PC-3 (cell line): ENCODE measurements at regions not wholly inside any gene's neighbourhood (a gene's known extent, or its start where the extent isn't known, plus 50 kb on each side); places are given as distances from the start of the nearest gene placed in this dataset.

Experiments used
- ATAC-seq: fragments of 200-7000 bp; cut with Tn5 transposase; 2 replicates; pipeline ENCODE4 v1.9.1; 2020; ENCODE audit warnings: mild to moderate bottlenecking, moderate library complexity
- BruUV-seq: library from RNA; stranded (reverse); fragments of 400-500 nt; replicated peaks from 2 replicates; lab custom pipeline; 2021; lab: Mats Ljungman, UMichigan
- CTCF ChIA-PET: fragments of 300-600 bp; sonication (Branson Sonifier 250); formaldehyde crosslinking; loops from one replicate; lab custom pipeline; 2022; ENCODE audit warnings: antibody characterized with exemption; lab: Charles Lee
- POLR2A ChIA-PET: fragments of 300-600 bp; sonication (Branson Sonifier 250); formaldehyde crosslinking; loops from one replicate; lab custom pipeline; 2022; ENCODE audit warnings: antibody characterized with exemption; ENCODE audit not compliant: unreplicated experiment; lab: Charles Lee
- DNase-seq: peaks from one replicate; pipeline ENCODE4 v3.0.0-alpha.2; 2015
- H2AFZ ChIP-seq: fragments of 300-600 bp; sonication (generic); 2 replicates; pipeline ENCODE4 v1.6.0; 2016; ENCODE audit warnings: antibody characterized with exemption, low read length
- H3F3A ChIP-seq: fragments of 300-600 bp; sonication (generic); one replicate; pipeline ENCODE4 v1.6.0; 2017; ENCODE audit warnings: antibody characterized with exemption, low read length, control low read depth, mild to moderate bottlenecking; ENCODE audit not compliant: unreplicated experiment
- H3K27ac ChIP-seq: fragments of 300-600 bp; sonication (generic); 2 replicates; pipeline ENCODE4 v1.5.1; 2016; ENCODE audit warnings: mild to moderate bottlenecking, low read length
- H3K27me3 ChIP-seq: fragments of 300-600 bp; sonication (generic); 2 replicates; pipeline ENCODE4 v1.6.1; 2016; ENCODE audit warnings: low read length, mixed read lengths
- H3K36me3 ChIP-seq: fragments of 300-600 bp; sonication (generic); 2 replicates; pipeline ENCODE4 v1.6.1; 2016; ENCODE audit warnings: low read depth, mixed run types, low read length, mixed read lengths
- H3K4me1 ChIP-seq: fragments of 300-600 bp; sonication (generic); 2 replicates; pipeline ENCODE4 v1.5.1; 2016; ENCODE audit warnings: low read length; ENCODE audit not compliant: insufficient read depth
- H3K4me2 ChIP-seq: fragments of 300-600 bp; sonication (generic); 2 replicates; pipeline ENCODE4 v1.6.0; 2016; ENCODE audit warnings: low read length
- H3K4me3 ChIP-seq: fragments of 300-600 bp; sonication (generic); 2 replicates; pipeline ENCODE4 v1.5.1; 2016; ENCODE audit warnings: mild to moderate bottlenecking, low read length, mixed read lengths
- H3K79me2 ChIP-seq: fragments of 300-600 bp; sonication (generic); 2 replicates; pipeline ENCODE4 v1.6.1; 2017; ENCODE audit warnings: low read length, mixed read lengths
- H3K9ac ChIP-seq: fragments of 300-600 bp; sonication (generic); 2 replicates; pipeline ENCODE4 v1.6.0; 2016; ENCODE audit warnings: mild to moderate bottlenecking, low read length
- H3K9me2 ChIP-seq: fragments of 300-600 bp; sonication (generic); replicated peaks from 2 replicates; pipeline ENCODE4 v1.6.1; 2016; ENCODE audit warnings: mixed run types, low read length, mixed read lengths
- H3K9me3 ChIP-seq: fragments of 300-600 bp; sonication (generic); 2 replicates; pipeline ENCODE4 v1.6.1; 2016; ENCODE audit warnings: low read length, mixed read lengths
- H4K20me1 ChIP-seq: fragments of 300-600 bp; sonication (generic); 2 replicates; pipeline ENCODE4 v1.6.1; 2016; ENCODE audit warnings: low read length, mixed read lengths
- EZH2 ChIP-seq: fragments of 300-600 bp; sonication (generic); IDR thresholded peaks from one replicate; pipeline ENCODE4 v1.6.1; 2017; ENCODE audit warnings: antibody characterized with exemption, mild to moderate bottlenecking, low read length; ENCODE audit not compliant: unreplicated experiment
- EZH2phosphoT487 ChIP-seq: fragments of 300-600 bp; sonication (generic); IDR thresholded peaks from 2 replicates; pipeline ENCODE4 v1.6.1; 2018; ENCODE audit warnings: mild to moderate bottlenecking, antibody characterized with exemption, low read length, borderline replicate concordance
- intact Hi-C: fragments of 100-400 bp; cut with micrococcal nuclease; formaldehyde crosslinking; loops from 2 replicates; pipeline ENCODE4 v1.9.0; 2023
- TF ChIP-seq, protein P1 (sequence below): fragments of 300-600 bp; sonication (generic); conservative IDR thresholded peaks from 2 replicates; pipeline ENCODE4 v1.5.1; 2017; ENCODE audit warnings: antibody characterized with exemption, low read depth, mild to moderate bottlenecking, low read length

DNA sequence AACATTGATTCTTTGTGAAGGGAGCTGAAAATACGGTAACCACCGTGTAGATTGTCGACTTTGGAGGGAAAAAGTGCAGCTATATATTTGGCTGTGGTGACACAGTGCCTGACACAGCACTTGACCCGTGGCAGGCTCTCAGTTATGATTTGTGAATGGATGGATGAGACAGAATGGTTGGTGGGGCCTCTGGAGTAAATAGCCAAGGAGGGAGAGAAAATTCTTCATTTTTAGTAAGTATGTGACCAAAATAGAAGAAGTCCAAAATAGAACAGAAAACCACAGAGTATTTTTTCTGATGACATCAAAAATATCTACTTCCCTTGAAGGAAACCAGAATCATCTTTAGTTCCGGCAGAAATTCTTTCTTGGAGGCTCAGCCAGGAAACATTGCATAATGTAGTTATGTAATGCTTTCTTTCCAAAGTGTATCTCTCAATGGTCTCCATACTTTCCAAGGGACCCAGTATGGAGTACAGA is 82.0 kb upstream of the WSCD2 start:
- no TSS peak for BruUV-seq
- ATAC-seq: no peak
- Histone ChIP-seq H3K9ac (no peak overlapping the region), H3K4me2 (no peak overlapping the region), H2AFZ (no peak overlapping the region), H3K4me3 (no peak overlapping the region), H3K4me1 (no peaks in the 10 kb centered on the region), H3K27ac (no peak overlapping the region), H3K9me2 (no peaks in the 10 kb centered on the region), H3K9me3 (no peaks in the 10 kb centered on the region), H3K79me2 (no peaks in the 10 kb centered on the region), H3K27me3 (peaks cover 56% of the 10 kb centered on the region), H3F3A (no peaks in the 10 kb centered on the region), H4K20me1 (no peaks in the 10 kb centered on the region), H3K36me3 (no peaks in the 10 kb centered on the region)
- no peak for DNase-seq
- CTCF ChIA-PET: no interaction called here
- TF ChIP-seq EZH2 (no peak), EZH2phosphoT487 (no peak)
- TF ChIP-seq, protein P1, sequence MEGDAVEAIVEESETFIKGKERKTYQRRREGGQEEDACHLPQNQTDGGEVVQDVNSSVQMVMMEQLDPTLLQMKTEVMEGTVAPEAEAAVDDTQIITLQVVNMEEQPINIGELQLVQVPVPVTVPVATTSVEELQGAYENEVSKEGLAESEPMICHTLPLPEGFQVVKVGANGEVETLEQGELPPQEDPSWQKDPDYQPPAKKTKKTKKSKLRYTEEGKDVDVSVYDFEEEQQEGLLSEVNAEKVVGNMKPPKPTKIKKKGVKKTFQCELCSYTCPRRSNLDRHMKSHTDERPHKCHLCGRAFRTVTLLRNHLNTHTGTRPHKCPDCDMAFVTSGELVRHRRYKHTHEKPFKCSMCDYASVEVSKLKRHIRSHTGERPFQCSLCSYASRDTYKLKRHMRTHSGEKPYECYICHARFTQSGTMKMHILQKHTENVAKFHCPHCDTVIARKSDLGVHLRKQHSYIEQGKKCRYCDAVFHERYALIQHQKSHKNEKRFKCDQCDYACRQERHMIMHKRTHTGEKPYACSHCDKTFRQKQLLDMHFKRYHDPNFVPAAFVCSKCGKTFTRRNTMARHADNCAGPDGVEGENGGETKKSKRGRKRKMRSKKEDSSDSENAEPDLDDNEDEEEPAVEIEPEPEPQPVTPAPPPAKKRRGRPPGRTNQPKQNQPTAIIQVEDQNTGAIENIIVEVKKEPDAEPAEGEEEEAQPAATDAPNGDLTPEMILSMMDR: no peak
- POLR2A ChIA-PET: no interaction called here
- intact Hi-C loops: no loop called here

DNA sequence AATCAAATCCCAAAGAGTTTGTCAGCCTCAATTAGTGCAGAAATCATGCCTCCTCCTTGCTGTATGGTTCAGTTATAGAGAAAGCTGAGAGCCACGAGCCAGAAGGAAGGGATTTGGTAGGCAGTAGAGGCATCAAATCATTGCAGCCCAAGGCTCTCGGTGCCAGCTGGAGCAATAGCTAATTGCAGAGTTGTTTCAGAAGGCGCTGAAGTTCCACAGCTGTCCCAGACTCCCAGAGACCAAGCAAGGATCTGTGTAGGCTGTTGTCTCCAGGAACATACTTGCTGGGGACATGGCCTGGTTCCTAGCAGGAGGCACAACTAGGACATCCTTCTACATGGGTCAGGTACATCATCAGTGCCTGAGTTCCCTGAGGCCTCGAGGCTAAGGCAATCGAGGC is 80.4 kb upstream of the WSCD2 start:
- H3K9me3 ChIP-seq: no peaks in the 10 kb centered on the region
- no peaks in the 10 kb centered on the region for H3K36me3 ChIP-seq
- H3K9ac ChIP-seq: no peak overlapping the region
- POLR2A ChIA-PET: no interaction called here
- BruUV-seq: no TSS peak
- H3K4me2 ChIP-seq: no peak overlapping the region
- no peaks in the 10 kb centered on the region for H3F3A ChIP-seq
- no peak overlapping the region for H3K27ac ChIP-seq
- ATAC-seq (no peak), DNase-seq (no peak)
- CTCF ChIA-PET: no interaction called here
- peaks cover 56% of the 10 kb centered on the region for H3K27me3 ChIP-seq
- TF ChIP-seq, protein P1: no peak
- TF ChIP-seq EZH2phosphoT487: no peak
- TF ChIP-seq EZH2: no peak
- H2AFZ ChIP-seq: no peak overlapping the region
- intact Hi-C loops: no loop called here
- H3K4me1 ChIP-seq: no peaks in the 10 kb centered on the region
- no peak overlapping the region for H3K4me3 ChIP-seq
- no peaks in the 10 kb centered on the region for H3K9me2 ChIP-seq
- H4K20me1 ChIP-seq: no peaks in the 10 kb centered on the region
- no peaks in the 10 kb centered on the region for H3K79me2 ChIP-seq

DNA sequence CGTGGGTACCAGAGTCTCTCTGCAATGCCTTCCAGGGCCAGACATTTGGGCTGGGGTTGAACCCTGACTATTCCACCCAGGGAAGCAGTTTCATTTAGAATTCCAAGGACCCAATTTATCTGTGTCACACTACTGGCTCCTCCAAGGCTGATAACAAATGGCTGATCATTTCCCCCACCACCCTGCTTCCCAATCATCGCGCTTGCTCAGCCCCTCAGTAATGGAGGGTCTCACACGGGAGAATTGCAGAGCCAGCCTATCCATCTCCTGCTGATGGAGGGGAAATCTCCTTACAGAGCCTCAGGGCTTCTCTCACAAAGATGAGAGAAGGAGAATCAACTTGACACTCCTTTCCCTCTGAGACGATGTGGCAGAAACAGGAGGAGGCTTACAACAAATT is 78.4 kb upstream of the WSCD2 start:
- Histone ChIP-seq H3K4me2 (no peak overlapping the region), H3K36me3 (no peaks in the 10 kb centered on the region), H3K9ac (no peak overlapping the region), H3K27ac (no peak overlapping the region), H3K9me2 (no peaks in the 10 kb centered on the region), H3K79me2 (no peaks in the 10 kb centered on the region), H3K27me3 (peaks cover 50% of the 10 kb centered on the region), H3F3A (no peaks in the 10 kb centered on the region), H4K20me1 (no peaks in the 10 kb centered on the region), H3K9me3 (no peaks in the 10 kb centered on the region), H3K4me3 (no peak overlapping the region), H3K4me1 (no peaks in the 10 kb centered on the region), H2AFZ (no peak overlapping the region)
- ChIA-PET POLR2A (no interaction called here), CTCF (no interaction called here)
- no peak for ATAC-seq
- intact Hi-C loops: no loop called here
- TF ChIP-seq, protein P1: no peak
- TF ChIP-seq EZH2 (no peak), EZH2phosphoT487 (no peak)
- DNase-seq: no peak
- no TSS peak for BruUV-seq
